Urinary bladder (tissue), 3 donors: ENCODE measurements at regions not wholly inside any gene's neighbourhood (a gene's known extent, or its start where the extent isn't known, plus 50 kb on each side); places are given as distances from the start of the nearest gene placed in this dataset.

Experiments used
- DNase-seq: peaks from one replicate; pipeline ENCODE4 v3.0.0-alpha.2; 2015; ENCODE audit errors: extremely low spot score
- H3K27ac ChIP-seq: one replicate; pipeline ENCODE4 v1.5.1; 2013; ENCODE audit warnings: low read depth, mild to moderate bottlenecking, moderate library complexity
- H3K36me3 ChIP-seq: one replicate; pipeline ENCODE4 v1.6.1; 2013; ENCODE audit warnings: mild to moderate bottlenecking, moderate library complexity; ENCODE audit not compliant: insufficient read depth
- H3K4me1 ChIP-seq: one replicate; pipeline ENCODE4 v1.6.1; 2013; ENCODE audit warnings: mild to moderate bottlenecking, moderate library complexity; ENCODE audit not compliant: insufficient read depth
- H3K4me3 ChIP-seq: one replicate; pipeline ENCODE4 v1.5.1; 2013; ENCODE audit warnings: low read depth, low read length
- WGBS: extraction: QIAGEN DNeasy Blood & Tissue Kit; methylation state at CpG from one replicate; pipeline ENCODE4 v1.1.7; 2013; 5-methylcytosine and 5-hydroxymethylcytosine counted together
- donor health status: healthy with polysubstance abuse.
- donor health status: healthy.

DNA sequence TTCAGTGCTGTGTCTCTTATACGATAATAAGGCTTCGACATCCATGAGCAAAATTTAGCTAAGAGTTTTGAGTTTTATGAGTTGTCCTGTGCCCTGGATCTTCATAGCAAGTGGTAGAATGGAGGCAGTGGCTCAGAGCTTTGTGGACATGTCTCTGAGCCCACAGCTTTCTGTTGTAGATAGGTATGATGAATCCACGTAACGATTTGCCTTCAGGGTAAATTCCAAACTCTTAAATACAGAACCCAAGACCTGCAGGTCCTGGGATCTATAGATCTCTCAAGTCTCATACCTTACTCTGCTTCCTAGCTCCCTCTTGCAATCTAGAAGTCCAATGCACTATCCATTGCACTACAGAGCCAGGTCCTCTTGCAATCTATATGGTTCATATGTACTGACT, 59.5 kb upstream of the TLE4 start:
- no peak for DNase-seq
- Histone ChIP-seq H3K4me1 (no peaks in the 10 kb centered on the region), H3K27ac (no peak overlapping the region), H3K36me3 (no peaks in the 10 kb centered on the region), H3K4me3 (no peak overlapping the region)
- 83% methylated on average over 4 of the region's 4 CpGs for WGBS
